Spleen (tissue), 7 donors: ENCODE measurements at regions not wholly inside any gene's neighbourhood (a gene's known extent, or its start where the extent isn't known, plus 50 kb on each side); places are given as distances from the start of the nearest gene placed in this dataset.

Source experiments
- POLR2AphosphoS5 ChIP-seq, 3 donors: sonication (generic); formaldehyde crosslinking; IDR thresholded peaks; one replicate each; pipeline ENCODE4 v1.5.1; 2017; ENCODE audit warnings: antibody characterized with exemption in 3 of 3
- TF ChIP-seq, protein P1 (sequence below), 11 experiments: fragments of 200-600 bp in 7 of 11; fragments of 450-650 bp in 4 of 11; sonication (generic) in 4 of 11; IDR thresholded peaks in 8 of 11; conservative IDR thresholded peaks in 3 of 11; 1 replicate in 7 of 11; 2 replicates in 4 of 11; pipeline versions ENCODE4 v1.4.0 to v1.8.0; 2016 to 2021; ENCODE audit warnings: antibody characterized with exemption in 11 of 11, inconsistent platforms in 4 of 11, mild to moderate bottlenecking in 1 of 11
- donor health status: DM: no; HTN: no; CAD: no; lungs with moderate emphysema.
- donor health status: DM: no; HTN: no; CAD: no.
- donor health status: DM: no; HTN: no; CAD: no.

DNA sequence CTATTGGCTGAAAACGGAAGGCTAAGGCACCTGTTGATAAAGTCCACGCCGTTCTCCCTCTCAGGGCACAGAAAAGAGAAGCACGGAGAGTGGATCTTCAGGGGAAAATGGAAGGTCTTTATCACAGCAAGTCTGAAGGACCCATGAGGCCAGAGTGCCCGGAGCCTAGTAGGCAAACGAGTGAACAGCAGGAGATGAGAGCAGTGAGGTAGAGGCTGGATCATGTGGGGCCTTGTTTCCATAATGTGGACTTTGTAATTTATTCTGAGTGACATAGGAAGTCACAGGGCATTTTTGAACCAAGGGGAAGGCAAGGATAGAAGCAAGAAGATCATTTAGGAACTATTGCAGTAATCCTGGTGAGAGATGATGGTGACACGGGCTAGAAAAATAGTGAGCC lies 287.2 kb upstream of the NRIP1 start:
- TF ChIP-seq, protein P1, sequence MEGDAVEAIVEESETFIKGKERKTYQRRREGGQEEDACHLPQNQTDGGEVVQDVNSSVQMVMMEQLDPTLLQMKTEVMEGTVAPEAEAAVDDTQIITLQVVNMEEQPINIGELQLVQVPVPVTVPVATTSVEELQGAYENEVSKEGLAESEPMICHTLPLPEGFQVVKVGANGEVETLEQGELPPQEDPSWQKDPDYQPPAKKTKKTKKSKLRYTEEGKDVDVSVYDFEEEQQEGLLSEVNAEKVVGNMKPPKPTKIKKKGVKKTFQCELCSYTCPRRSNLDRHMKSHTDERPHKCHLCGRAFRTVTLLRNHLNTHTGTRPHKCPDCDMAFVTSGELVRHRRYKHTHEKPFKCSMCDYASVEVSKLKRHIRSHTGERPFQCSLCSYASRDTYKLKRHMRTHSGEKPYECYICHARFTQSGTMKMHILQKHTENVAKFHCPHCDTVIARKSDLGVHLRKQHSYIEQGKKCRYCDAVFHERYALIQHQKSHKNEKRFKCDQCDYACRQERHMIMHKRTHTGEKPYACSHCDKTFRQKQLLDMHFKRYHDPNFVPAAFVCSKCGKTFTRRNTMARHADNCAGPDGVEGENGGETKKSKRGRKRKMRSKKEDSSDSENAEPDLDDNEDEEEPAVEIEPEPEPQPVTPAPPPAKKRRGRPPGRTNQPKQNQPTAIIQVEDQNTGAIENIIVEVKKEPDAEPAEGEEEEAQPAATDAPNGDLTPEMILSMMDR (IDR thresholded peaks at IDR 0.05 in 8 of 11, conservative IDR thresholded peaks at IDR 0.05 in 3 of 11), result no peak
- no peak for TF ChIP-seq POLR2AphosphoS5 (IDR thresholded peaks at IDR 0.05)
